HCT116 (cell line): ENCODE measurements at regions not wholly inside any gene's neighbourhood (a gene's known extent, or its start where the extent isn't known, plus 50 kb on each side); places are given as distances from the start of the nearest gene placed in this dataset.

ENCODE experiments used
- ATAC-seq: fragments of 200-7000 bp; cut with Tn5 transposase; 2 replicates; pipeline ENCODE4 v1.9.1; 2020; ENCODE audit warnings: mild to moderate bottlenecking, moderate library complexity
- BruUV-seq: library from RNA; stranded (reverse); fragments of 400-500 nt; replicated peaks from 2 replicates; lab custom pipeline; 2021; lab: Mats Ljungman, UMichigan
- CTCF ChIA-PET: fragments of 300-600 bp; sonication (Branson Sonifier 250); formaldehyde crosslinking; loops from one replicate; lab custom pipeline; 2021; ENCODE audit warnings: antibody characterized with exemption; lab: Charles Lee
- POLR2A ChIA-PET: fragments of 300-600, 350-600 bp; sonication (Branson Sonifier 250); formaldehyde crosslinking; loops from one replicate; lab custom pipeline; 2021; ENCODE audit warnings: antibody characterized with exemption; lab: Charles Lee
- RAD21 ChIA-PET, 2 experiments: fragments of 300-600 bp; sonication (Branson Sonifier 250); formaldehyde crosslinking; loops; one replicate each; lab custom pipeline; 2023; ENCODE audit warnings: low total read pairs in 2 of 2; ENCODE audit not compliant: uncharacterized antibody in 2 of 2, unreplicated experiment in 2 of 2, low non-redundant PET in 1 of 2; lab: Charles Lee
- DNase-seq: peaks from one replicate; pipeline ENCODE4 v3.0.0-alpha.2; 2010; ENCODE audit warnings: low read depth, low spot score
- H2AFZ ChIP-seq: fragments of 200-600 bp; shearing (Covaris generic), sonication (generic); 2 replicates; pipeline ENCODE4 v1.6.1; 2017; ENCODE audit warnings: low read depth, mixed run types, mixed read lengths, antibody characterized with exemption, low read length; ENCODE audit not compliant: poor library complexity, severe bottlenecking
- H3K27ac ChIP-seq: 2 replicates; pipeline ENCODE4 v1.5.1; 2012; ENCODE audit warnings: low read depth, low read length
- H3K27me3 ChIP-seq: fragments of 200-600 bp; sonication (generic); 2 replicates; pipeline ENCODE4 v1.6.1; 2016; ENCODE audit warnings: mixed run types, low read length, mixed read lengths; ENCODE audit not compliant: insufficient read depth
- H3K36me3 ChIP-seq, 2 experiments: fragments of 200-500 bp in 1 of 2; fragments of 200-600 bp in 1 of 2; sonication (Bioruptor generic) in 1 of 2; sonication (generic) in 1 of 2; 2 replicates each; pipeline versions ENCODE4 v1.5.1 to v1.6.1; 2014 to 2016; ENCODE audit warnings: low read length in 2 of 2, inconsistent platforms in 1 of 2, mixed read lengths in 1 of 2, mixed run types in 1 of 2; ENCODE audit not compliant: insufficient read depth in 2 of 2, control insufficient read depth in 1 of 2
- H3K4me1 ChIP-seq, 2 experiments: fragments of 200-600 bp in 1 of 2; sonication (generic) in 1 of 2; 2 replicates each; pipeline versions ENCODE4 v1.5.1 to v1.6.1; 2012 to 2017; ENCODE audit warnings: low read length in 2 of 2, inconsistent platforms in 1 of 2, mild to moderate bottlenecking in 1 of 2, mixed read lengths in 1 of 2, mixed run types in 1 of 2, moderate library complexity in 1 of 2; ENCODE audit not compliant: insufficient read depth in 2 of 2, control insufficient read depth in 1 of 2
- H3K4me2 ChIP-seq: fragments of 200-600 bp; sonication (generic); 2 replicates; pipeline ENCODE4 v1.6.1; 2017; ENCODE audit warnings: mixed run types, low read length, mixed read lengths
- H3K4me3 ChIP-seq, 2 experiments: fragments of 200-600 bp in 1 of 2; sonication (generic) in 1 of 2; replicated peaks in 1 of 2; 2 replicates each; pipeline ENCODE4 v1.5.1; 2011 to 2016; ENCODE audit warnings: low read length in 2 of 2, control low read depth in 1 of 2, low read depth in 1 of 2, mild to moderate bottlenecking in 1 of 2, mixed read lengths in 1 of 2, mixed run types in 1 of 2
- H3K79me2 ChIP-seq: fragments of 200-600 bp; sonication (generic); 2 replicates; pipeline ENCODE4 v1.6.1; 2017; ENCODE audit warnings: mild to moderate bottlenecking, mixed run types, low read length, moderate library complexity, mixed read lengths; ENCODE audit not compliant: insufficient read depth
- H3K9ac ChIP-seq: fragments of 200-600 bp; sonication (generic); 2 replicates; pipeline ENCODE4 v1.6.1; 2016; ENCODE audit warnings: low read length, mixed read lengths
- H3K9me2 ChIP-seq: fragments of 200-600 bp; sonication (generic), shearing (Covaris generic); 2 replicates; pipeline ENCODE4 v1.6.1; 2017; ENCODE audit warnings: mixed run types, mild to moderate bottlenecking, moderate library complexity; ENCODE audit not compliant: insufficient read depth
- H3K9me3 ChIP-seq, 2 experiments: fragments of 200-500 bp in 1 of 2; fragments of 200-600 bp in 1 of 2; sonication (Bioruptor generic) in 1 of 2; sonication (generic) in 1 of 2; 2 replicates each; pipeline ENCODE4 v1.6.1; 2014 to 2017; ENCODE audit warnings: low read length in 2 of 2, mixed read lengths in 2 of 2, inconsistent platforms in 1 of 2, low read depth in 1 of 2, mild to moderate bottlenecking in 1 of 2, mixed run types in 1 of 2, moderate library complexity in 1 of 2; ENCODE audit not compliant: control insufficient read depth in 1 of 2, insufficient read depth in 1 of 2
- H4K20me1 ChIP-seq: fragments of 200-600 bp; sonication (generic), shearing (Covaris generic); 2 replicates; pipeline ENCODE4 v1.6.1; 2017; ENCODE audit warnings: mixed run types, mild to moderate bottlenecking, moderate library complexity; ENCODE audit not compliant: insufficient read depth
- CBX3 ChIP-seq: IDR thresholded peaks from 2 replicates; pipeline ENCODE4 v1.6.1; 2012; ENCODE audit warnings: low read depth
- EGR1 ChIP-seq: IDR thresholded peaks from 2 replicates; pipeline ENCODE4 v1.6.1; 2012; ENCODE audit warnings: low read depth
- EZH2 ChIP-seq: fragments of 200-600 bp; sonication (generic); IDR thresholded peaks from 2 replicates; pipeline ENCODE4 v1.6.1; 2017; ENCODE audit warnings: antibody characterized with exemption, mixed run types
- JUND ChIP-seq: IDR thresholded peaks from 2 replicates; pipeline ENCODE4 v1.6.1; 2012
- POLR2A ChIP-seq: IDR thresholded peaks from 2 replicates; pipeline ENCODE4 v1.7.0; 2011; ENCODE audit warnings: borderline replicate concordance; ENCODE audit not compliant: insufficient read depth, insufficient read length; ENCODE audit errors: extremely low read depth
- POLR2AphosphoS5 ChIP-seq: IDR thresholded peaks from 2 replicates; pipeline ENCODE4 v1.6.1; 2011; ENCODE audit warnings: mild to moderate bottlenecking, low read depth, low read length, moderate library complexity
- REST ChIP-seq: IDR thresholded peaks from 2 replicates; pipeline ENCODE4 v1.6.1; 2012; ENCODE audit warnings: low read depth
- TCF7L2 ChIP-seq: IDR thresholded peaks from 2 replicates; pipeline ENCODE4 v1.7.0; 2011; ENCODE audit warnings: borderline replicate concordance, inconsistent platforms; ENCODE audit not compliant: insufficient read depth, insufficient read length; ENCODE audit errors: extremely low read depth
- ZBTB33 ChIP-seq: IDR thresholded peaks from 2 replicates; pipeline ENCODE4 v1.6.1; 2011; ENCODE audit warnings: mild to moderate bottlenecking, low read length, moderate library complexity; ENCODE audit not compliant: insufficient replicate concordance; ENCODE audit errors: extremely low read depth
- ZFX ChIP-seq: fragments of 450-650 bp; IDR thresholded peaks from 2 replicates; pipeline ENCODE4 v1.6.1; 2017
- ZNF274 ChIP-seq: fragments of 200-500 bp; sonication (Bioruptor generic); IDR thresholded peaks from 2 replicates; pipeline ENCODE4 v1.6.1; 2014; ENCODE audit warnings: mild to moderate bottlenecking, low read depth, low read length, inconsistent platforms
- intact Hi-C: fragments of 100-400 bp; cut with micrococcal nuclease; formaldehyde crosslinking; loops from 2 replicates; pipeline ENCODE4 v1.10.0; 2022

- Histone ChIP-seq H3K4me3 (no peak overlapping the region), H3K9me3 (no peaks in the 10 kb centered on the region), H3K4me1 (no peaks in the 10 kb centered on the region), H3K79me2 (no peaks in the 10 kb centered on the region), H3K4me2 (no peak overlapping the region), H3K9me2 (no peaks in the 10 kb centered on the region), H2AFZ (no peak overlapping the region), H3K9ac (no peak overlapping the region), H3K36me3 (no peaks in the 10 kb centered on the region), H3K27me3 (no peaks in the 10 kb centered on the region), H4K20me1 (no peaks in the 10 kb centered on the region), H3K27ac (no peak overlapping the region)
- ATAC-seq = no peak
- TF ChIP-seq JUND (no peak), ZFX (no peak), TCF7L2 (no peak)
- CTCF ChIA-PET = no interaction called here
- no TSS peak for BruUV-seq
- DNase-seq = no peak
- POLR2A ChIA-PET = no interaction called here
- RAD21 ChIA-PET = no interaction called here
- intact Hi-C loops = no loop called here
These were observed 89.4 kb upstream of the PTBP2 start for GRCh38 chr1:96632045-96632664.

GRCh38 chr1:96633695-96634094, 87.9 kb upstream of the PTBP2 start:
- no peaks in the 10 kb centered on the region for H4K20me1 ChIP-seq
- CTCF ChIA-PET = no interaction called here
- H3K9ac ChIP-seq = no peak overlapping the region
- no peak overlapping the region for H3K4me3 ChIP-seq
- H3K79me2 ChIP-seq = no peaks in the 10 kb centered on the region
- H3K9me2 ChIP-seq = no peaks in the 10 kb centered on the region
- TF ChIP-seq CBX3 (no peak), EGR1 (no peak), ZNF274 (no peak), EZH2 (no peak), POLR2A (no peak), ZBTB33 (no peak), REST (no peak), POLR2AphosphoS5 (no peak)
- POLR2A ChIA-PET = no interaction called here
- no peaks in the 10 kb centered on the region for H3K4me1 ChIP-seq
- H3K27me3 ChIP-seq = no peaks in the 10 kb centered on the region
- H3K36me3 ChIP-seq = no peaks in the 10 kb centered on the region
- ATAC-seq (no peak), DNase-seq (no peak)
- intact Hi-C loops = no loop called here
- no peak overlapping the region for H3K27ac ChIP-seq
- no TSS peak for BruUV-seq
- RAD21 ChIA-PET = no interaction called here
- H2AFZ ChIP-seq = no peak overlapping the region
- no peak overlapping the region for H3K4me2 ChIP-seq
- H3K9me3 ChIP-seq = no peaks in the 10 kb centered on the region
